ENCODE measurements at regions not wholly inside any gene's neighbourhood (a gene's known extent, or its start where the extent isn't known, plus 50 kb on each side); places are given as distances from the start of the nearest gene placed in this dataset.
"Not testable (repeated sequence)": the region's sequence is repeated elsewhere in the genome, so short reads cannot be mapped to it uniquely, and the experiment has no call there.

GRCh38 chr6:44049989-44050871, 77.0 kb downstream of the MRPL14 start:
- no peak for DNase-seq

GRCh38 chr6:44049163-44049988, 77.9 kb downstream of the MRPL14 start:
- DNase-seq = peak; percentile 82

- DNase-seq = no peak
These were observed 79.0 kb downstream of the MRPL14 start for GRCh38 chr6:44048277-44048676.

GRCh38 chr6:44047801-44048200, 79.5 kb downstream of the MRPL14 start:
- no peak for DNase-seq

GRCh38 chr6:44047179-44047546, 80.1 kb downstream of the MRPL14 start:
- DNase-seq = no peak

- DNase-seq = no peak
These were observed 80.6 kb downstream of the MRPL14 start for GRCh38 chr6:44046516-44047178.

- no peak for DNase-seq
These were observed 81.6 kb downstream of the MRPL14 start for GRCh38 chr6:44045672-44046015.

GRCh38 chr6:44044940-44045671, 82.1 kb downstream of the MRPL14 start:
- no peak for DNase-seq

GRCh38 chr6:44044154-44044539, 83.1 kb downstream of the MRPL14 start:
- no peak for DNase-seq

GRCh38 chr6:44043479-44044153, 83.6 kb downstream of the MRPL14 start:
- no peak for DNase-seq

- no peak for DNase-seq
These were observed 84.2 kb downstream of the MRPL14 start for GRCh38 chr6:44042989-44043478.

- DNase-seq = no peak
These were observed 84.8 kb downstream of the MRPL14 start for GRCh38 chr6:44042261-44042988.

GRCh38 chr6:44041461-44042260, 85.6 kb downstream of the MRPL14 start:
- no peak for DNase-seq

GRCh38 chr6:44040786-44041185, 86.5 kb downstream of the MRPL14 start:
- DNase-seq = no peak

- DNase-seq = no peak
These were observed 87.4 kb downstream of the MRPL14 start for GRCh38 chr6:44039839-44040350.

GRCh38 chr6:44039191-44039719, 88.0 kb downstream of the MRPL14 start:
- DNase-seq = no peak

- DNase-seq = no peak
These were observed 88.6 kb downstream of the MRPL14 start for GRCh38 chr6:44038543-44039065.

GRCh38 chr6:44037847-44038542, 89.3 kb downstream of the MRPL14 start:
- no peak for DNase-seq

- DNase-seq = not testable (repeated sequence)
These were observed 90.0 kb downstream of the MRPL14 start for GRCh38 chr6:44037276-44037675.

Measured in RPMI8226 (cell line).